HG03135 (cell line): ENCODE measurements at regions not wholly inside any gene's neighbourhood (a gene's known extent, or its start where the extent isn't known, plus 50 kb on each side); places are given as distances from the start of the nearest gene placed in this dataset.
A peak's percentile ranks its signal among the peaks of the same experiment; 100 is the strongest.
"Not testable (repeated sequence)": the region's sequence is repeated elsewhere in the genome, so short reads cannot be mapped to it uniquely, and the experiment has no call there.

Experiments
- ATAC-seq: cut with Tn5 transposase; IDR thresholded peaks from one replicate; pipeline ENCODE4 v1.9.1; 2021; ENCODE audit warnings: mild to moderate bottlenecking, moderate library complexity; ENCODE audit not compliant: unreplicated experiment

DNA sequence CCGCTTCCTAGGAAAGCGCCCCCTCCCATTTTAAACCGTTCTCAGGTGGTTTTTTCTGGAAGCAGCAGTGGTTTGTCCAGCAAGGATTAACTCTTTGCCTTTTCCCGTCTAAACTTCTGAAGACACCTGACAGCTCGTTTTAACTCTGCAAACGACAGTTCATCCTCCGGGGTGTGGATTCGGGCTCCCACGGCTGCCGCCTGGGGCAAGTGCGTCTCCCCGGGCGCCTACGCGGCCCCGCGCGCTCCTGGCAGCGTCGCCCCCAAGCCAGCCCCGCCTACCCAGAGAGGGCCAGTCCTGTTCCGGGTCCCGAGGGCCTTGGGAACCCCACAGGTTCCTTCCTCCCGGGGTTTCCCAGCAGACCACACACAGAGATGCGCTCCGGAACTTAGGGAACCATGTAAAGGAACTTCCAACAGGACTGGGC is 54.4 kb downstream of the PRR18 start:
- ATAC-seq: no peak

DNA sequence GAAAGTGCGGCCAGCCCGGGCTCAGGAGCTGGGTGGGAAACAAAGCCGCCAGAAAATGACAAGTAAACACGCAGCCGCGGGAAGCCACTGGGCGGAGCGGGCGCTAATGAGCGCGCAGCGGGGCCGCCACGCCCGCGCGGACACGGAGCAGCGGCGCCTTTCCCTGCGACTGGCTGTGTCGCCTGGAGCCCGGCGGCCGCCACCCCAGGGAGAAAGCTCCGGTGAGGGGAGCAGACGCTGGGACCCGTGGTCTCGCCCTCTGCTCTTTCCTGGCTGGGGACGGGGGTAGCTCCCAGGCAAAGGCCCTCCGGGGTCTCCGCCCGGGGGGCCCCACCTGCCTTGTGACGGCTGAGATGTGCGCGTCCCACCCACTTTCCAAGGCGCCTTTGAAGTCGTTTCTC is 54.9 kb downstream of the PRR18 start:
- ATAC-seq: peak; percentile 50

DNA sequence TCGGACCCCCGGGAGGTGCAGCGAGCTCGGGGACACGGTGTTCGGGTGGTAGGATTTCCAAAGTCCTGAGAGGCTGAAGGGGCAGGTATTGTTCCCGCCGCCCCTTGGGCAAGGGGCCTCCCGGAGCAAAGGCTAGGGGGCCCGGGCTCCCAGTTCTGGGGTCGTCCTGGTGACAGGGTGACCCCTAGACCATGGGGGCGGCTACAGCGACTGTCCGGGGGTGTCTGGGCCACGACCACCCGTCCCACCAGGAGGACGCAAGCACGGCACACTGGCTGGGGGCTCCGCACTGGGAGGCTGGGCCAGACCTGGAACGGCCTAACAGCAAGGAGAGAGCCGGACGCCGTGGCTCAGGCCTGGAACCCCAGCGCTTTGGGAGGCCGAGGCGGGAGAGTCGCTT is 55.6 kb downstream of the PRR18 start:
- no peak for ATAC-seq

DNA sequence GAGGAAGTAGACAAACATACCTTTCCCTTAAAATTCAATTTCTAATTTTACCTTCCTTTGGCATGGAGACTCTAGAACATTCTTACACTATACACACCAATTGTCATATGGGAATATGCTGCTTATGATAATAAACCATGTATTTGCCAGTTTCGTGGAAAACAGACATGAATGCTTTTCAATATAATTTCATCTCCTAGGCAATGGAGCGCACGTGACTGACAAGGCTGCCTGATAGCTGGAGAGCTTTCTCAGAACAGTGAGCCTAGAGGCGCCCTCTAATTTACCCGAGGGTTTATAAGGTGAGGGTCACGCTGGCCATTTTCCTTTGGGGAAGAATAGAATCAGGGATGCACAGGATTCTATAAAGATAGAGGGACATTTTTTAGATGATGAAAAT is 56.5 kb downstream of the PRR18 start:
- ATAC-seq: no peak

DNA sequence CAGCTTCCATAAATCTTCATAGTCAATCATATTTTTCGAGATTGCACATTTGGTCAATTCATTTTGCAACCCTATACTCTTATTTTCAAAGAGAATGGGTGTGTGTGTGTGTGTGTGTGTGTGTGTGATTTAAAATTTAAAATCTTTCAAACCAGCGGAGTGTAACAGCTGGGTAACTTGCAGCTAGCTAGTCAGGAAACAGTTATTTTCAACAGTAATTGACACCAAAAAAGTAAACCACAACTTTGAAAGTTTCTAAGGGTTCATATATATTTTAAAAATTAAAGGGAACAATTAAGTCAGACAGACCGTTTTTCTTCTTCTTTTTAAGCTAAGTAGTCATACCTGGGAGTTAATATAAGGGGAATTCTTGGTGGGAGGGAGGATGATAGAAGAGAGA is 57.0 kb downstream of the PRR18 start:
- ATAC-seq: no peak

DNA sequence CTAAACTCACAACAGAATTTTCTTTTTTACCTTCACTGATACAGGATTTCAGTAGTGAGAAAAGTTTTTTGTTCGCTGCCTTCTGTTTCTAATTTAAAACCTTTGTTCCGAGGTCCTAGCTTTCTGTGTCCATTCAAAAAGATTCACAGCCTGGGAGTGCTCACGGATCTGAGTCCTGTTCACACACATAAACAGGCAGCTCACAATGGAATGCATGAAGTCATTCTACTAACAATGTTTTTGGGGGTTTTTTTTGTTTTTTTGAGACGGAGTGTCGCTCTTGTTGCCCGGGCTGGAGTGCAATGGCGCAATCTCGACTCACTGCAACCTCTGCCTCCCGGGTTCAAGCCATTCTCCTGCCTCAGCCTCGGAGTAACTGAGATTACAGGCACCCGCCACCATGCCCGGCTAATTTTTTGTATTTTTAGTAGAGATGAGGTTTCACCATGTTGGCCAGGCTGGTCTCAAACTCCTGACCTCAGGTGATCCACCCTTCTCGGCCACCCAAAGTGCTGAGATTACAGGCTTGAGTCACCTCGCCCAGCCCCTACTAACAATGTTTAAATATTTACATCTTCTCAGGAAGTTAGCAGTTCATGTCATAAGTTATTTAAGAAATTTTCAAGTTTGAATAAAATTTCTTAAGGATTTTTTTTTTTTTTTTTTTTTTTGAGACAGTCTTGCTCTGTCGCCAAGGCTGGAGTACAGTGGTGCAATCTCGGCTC is 59.0 kb downstream of the PRR18 start:
- not testable (repeated sequence) for ATAC-seq

DNA sequence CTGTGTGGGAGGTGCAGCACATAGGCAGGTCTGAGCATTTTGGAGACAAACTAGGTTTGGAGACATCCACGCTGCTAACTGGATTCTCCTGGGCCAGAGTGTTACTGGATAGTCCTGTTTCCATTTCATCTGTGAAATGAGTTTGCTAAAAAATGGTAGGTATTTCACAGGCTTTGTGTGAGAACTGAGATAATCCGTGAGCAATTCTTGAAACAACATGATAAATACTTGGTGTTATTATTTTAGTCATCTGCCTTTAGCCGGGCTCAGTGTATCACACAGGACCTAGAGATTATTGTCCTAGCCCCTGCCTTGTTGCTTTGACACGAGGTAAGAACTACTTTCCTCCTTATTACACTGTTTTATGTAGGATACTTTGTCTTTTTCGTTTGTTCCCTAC is 63.0 kb downstream of the PRR18 start:
- no peak for ATAC-seq

DNA sequence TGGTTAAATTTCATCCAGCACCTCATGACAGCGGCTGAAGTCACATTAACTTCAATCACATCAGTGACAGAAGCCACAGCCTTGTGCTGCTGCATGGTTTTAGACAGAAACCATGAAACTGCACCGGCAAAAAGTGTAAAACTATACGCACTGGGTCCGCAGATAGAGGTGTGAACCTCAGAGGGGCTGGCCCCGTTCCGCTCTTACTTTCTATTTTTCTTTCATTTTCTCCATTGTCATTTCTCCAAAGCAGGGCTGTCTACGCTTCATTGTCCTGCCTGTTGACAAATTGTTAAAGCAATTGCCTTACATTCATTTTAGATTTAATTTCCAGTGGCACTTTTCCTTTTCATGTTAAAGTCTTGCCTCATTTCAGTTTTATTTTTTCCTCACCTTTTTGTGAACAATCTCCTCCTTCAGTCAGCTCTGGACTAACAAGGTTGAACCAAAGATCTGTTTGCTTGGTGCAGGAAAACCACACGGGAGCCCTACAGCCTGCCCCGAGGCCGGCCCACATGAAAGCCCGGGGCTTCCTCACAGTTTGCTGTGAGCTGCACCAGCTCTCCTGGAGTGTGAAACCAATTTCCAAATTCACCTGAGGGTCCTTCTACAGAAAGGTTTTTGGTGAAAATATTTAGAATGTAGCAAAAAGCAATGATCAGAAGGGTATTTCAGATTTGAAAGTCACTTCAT is 63.7 kb downstream of the PRR18 start:
- peak; percentile 81 for ATAC-seq

DNA sequence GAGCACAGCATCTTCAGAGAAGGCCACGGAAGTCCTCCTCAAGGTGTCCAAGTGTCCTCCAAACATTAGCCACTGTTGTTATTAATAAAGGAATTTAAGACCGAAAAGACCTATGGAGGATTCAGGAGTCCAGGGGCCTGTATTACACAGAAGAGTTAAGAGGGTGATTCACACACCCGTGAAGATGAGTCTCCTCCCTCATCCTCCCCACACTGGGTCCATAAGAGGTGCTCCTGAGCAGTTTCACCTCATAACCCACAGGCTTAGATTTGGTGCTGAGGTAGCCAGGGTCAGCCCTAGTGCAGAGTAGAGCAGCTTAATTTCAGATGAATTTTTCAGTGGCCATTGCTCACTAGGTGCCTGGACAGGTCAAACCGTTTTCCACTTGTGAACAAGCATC is 65.3 kb downstream of the PRR18 start:
- no peak for ATAC-seq

DNA sequence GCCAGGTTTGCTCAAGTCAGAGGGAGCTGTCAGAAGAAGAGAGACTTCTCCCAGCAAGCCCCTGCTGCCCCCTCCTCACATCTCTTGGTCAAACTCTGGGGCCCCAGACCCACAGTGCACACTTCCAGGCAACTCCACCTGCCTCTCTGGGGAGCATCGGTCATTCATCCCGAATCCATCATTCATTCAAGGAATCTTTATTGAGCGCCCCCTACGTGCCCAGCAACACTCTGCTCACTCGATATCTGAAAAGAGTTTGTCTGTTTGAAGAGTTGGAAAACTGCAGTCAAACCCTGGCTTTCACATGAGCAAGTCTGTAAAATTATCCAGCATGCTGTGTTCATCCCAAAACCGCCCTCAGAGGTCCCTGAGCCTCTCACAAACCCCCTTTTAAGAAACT is 66.2 kb downstream of the PRR18 start:
- ATAC-seq: no peak

DNA sequence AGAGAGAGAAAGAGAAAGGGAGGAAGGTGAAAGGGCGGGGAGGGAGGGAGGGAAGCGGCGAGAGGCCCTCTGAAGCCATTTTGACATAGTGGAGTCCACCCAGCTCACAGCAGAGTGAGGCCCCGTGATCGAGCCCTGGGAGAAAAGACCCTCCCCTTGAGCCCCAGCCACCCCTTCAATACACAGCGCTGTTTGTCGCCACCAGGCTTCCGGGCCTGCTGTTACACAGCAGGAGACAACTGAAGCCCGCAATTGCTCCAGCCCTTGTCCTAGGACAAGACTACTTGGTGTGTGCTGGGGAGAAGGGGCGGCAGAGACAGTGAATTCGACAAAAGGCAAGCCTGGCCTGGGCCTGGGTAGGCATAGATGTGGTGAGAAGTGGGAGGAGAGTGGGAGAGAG is 67.3 kb downstream of the PRR18 start:
- no peak for ATAC-seq

DNA sequence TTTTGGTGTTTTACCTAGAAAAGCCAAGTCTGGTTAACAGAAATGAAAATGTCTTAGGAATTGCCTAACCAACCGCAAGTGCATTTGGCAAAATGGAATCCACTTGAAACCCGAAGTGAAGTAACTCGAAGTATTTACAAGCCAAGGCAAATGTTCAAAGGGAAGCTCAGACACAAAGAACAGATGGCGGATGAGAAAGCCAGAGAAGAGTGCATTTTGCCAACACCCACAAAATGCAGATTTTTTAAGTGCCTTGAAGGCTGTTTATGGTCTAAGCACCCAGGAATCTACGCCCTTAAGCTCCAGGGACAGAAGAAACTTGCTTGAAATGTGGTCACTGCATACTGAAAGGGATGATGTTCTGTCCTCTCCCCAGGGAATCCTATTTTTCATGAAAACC is 70.0 kb upstream of the TBXT start:
- no peak for ATAC-seq

DNA sequence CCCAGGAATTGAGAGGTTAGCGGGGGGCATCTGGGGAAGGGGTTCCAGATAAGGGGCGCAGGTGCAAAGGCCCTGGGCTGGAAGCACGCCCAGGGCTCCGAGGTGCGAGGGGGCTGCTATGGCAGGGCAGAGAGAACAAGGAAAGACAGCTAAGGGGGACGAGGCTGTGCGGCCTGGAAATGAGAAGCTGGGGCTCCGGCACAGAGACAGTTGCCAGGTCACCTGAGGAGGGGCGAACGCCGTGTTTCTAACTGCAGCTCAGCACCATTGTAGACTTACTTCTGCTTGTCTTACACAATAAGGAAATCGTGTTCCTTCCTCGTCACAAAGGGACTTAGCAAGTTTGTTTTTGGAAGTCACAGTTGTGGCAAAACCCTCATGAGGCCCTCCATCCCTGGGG is 68.9 kb upstream of the TBXT start:
- ATAC-seq: no peak

DNA sequence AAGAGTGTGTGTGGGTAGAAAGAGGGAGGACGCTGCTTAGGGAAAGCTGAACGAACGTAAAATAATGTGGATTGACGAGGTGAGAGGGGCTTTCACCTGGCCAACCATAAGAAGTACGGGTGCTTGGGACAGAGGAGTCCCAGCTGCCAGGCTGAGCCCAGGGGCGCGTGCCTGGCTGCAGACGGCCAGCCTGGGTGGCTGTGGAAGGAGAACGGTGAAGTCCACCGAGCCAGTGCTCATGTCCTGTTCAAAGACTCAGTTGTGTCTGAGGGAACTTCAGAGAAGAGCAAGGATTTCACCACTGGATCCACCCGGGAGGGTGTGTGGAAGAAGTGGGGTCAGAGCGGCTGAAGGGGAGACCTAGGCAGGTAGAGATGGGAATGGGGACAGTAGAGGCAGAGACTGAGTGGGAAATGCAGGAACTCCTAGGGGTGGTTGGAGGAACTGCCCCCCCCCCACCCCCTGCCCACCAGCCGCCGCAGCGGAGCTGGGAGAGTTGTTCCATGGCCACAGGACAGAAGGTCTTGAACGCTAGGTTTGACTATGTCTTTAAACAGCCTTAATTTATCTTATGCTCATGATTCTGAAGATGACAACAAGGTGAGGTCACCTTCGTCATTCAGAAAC is 68.1 kb upstream of the TBXT start:
- ATAC-seq: no peak

DNA sequence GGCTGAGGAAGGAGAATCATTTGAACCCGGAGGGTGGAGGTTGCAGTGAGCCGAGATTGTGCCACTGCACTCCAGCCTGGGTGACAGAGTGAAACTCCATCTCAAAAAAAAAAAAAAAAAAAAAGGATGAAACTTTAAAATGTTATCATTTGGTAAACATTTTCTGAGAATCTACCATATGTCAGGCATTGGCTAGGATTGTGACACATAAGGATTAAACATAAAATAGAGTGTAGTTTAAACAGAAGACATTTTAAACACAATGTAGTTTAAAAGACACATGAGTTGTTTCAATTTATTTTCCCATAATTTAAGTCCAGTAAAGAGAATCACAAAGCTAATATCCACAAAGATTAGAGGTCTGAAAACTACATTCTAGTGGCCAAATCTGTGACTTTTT is 63.5 kb upstream of the TBXT start:
- ATAC-seq: not testable (repeated sequence)

DNA sequence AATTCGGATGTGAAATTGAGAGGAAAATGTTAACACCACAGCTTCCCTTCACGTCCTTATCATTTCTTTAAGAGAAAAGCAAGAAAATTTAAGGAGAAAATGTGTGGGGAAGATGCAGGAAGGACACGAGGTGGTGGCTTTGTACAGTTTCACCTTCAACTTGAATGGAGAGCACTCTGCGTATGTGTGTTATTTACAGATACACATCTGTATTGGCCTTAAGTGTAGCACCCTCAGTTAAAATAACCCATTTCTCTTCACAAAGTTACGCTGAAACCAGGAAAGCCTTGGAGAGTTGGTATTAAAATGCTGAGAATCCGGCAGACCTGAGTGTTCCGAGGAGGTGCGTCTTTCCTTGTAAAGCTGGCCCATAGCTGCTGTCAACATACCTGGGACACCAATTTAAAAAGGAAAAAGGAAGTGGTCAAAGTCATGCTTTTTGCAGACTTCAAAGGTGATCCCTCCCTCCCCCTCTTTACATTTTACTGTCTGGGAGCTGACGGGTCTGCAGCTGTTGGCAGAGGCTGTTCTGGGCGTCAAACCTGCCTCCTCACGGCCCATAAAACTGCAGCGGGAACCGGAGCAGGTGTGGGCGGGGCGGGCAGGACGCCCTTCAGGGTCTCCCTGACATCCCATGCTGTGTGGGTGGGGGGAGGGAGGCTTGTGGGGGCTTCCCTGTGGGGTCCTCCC is 61.3 kb upstream of the TBXT start:
- no peak for ATAC-seq

DNA sequence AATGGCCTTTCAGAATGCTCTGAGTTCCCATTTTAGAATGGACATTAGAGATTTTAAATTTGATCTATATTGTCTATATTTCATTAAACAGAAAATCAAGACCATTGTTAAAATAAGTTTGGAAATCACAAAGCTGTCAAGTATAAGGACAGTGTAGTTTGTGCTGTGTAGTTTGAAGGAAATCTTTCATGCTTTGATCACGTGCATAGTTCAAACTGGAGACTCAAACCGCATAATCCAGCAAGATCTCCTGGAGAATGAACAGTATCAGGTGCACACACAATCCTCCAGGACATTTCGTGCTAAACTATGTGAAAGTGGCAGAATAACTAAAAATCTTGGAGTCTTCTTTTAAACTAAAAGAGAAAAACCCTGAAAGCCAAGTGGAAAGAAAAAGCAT is 60.8 kb upstream of the TBXT start:
- ATAC-seq: no peak

DNA sequence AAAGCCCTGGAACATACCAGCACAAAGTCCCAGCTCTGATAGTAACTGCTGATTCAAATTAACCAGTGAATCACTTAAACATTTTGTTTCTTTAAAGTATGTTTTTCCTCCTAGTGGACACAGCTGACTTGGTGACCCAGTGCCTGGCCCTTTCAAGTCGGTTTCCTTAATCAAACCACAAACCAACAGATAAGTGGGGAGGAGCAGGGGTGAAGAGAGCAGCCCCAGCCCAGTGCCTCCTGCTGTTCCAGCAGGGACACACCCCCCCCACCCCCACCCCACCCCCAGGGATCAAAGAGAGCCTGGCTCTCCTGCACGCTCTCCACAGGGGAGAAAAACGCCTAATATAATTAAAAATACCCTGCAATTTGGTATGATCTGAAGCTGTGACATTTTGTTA is 55.4 kb upstream of the TBXT start:
- no peak for ATAC-seq

DNA sequence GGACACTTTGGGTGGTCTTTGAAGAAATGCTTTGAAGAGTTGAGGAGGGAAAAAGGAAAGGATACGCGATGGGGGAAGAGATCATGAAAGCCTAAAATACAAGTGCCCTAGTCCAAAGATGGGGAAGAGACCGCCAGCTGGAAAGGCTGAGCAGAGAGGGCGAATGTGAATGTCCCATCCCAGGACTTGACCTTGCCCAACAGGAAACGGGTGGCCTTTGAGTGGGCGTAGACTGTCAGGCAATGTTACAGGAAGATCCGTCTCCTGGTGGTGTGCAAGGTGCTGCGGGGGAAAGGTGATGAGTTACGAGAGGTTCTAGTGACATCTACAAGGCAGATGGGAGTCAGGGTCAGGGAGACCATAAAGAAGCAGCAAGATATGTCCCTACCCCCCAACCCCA is 55.0 kb upstream of the TBXT start:
- ATAC-seq: no peak

DNA sequence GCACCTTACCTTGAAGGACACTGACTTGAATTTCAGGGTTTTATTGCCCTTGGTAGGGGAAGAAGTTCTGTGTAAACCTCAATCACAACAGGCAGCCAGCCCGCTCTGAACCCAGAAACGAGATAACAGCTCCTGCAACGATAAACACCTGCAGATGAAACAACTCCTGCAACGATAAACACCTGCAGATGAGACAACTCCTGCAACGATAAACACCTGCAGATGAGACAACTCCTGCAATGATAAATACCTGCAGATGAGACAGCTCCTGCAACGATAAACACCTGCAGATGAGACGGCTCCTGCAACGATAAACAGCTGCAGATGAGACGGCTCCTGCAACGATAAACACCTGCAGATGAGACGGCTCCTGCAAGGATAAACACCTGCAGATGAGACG is 54.0 kb upstream of the TBXT start:
- ATAC-seq: no peak

DNA sequence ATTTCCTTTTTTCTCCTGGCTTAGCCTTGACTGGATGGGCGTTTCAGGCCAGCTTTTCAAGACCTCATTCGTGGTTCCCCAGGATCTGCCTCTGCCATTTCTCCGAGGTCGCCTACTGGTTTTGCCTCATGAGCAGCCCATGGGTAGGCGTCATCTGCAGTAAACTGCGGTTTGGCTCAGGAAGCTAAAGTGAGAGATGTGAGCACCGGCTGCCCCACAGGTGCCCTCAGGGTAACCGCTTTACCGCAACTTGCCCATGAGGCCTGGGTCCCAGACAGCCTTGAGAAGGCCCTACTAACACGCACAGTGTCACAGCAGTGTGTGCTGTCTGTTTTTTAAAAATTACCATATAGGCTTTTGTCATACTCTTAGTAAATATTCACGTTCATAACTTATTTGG is 53.4 kb upstream of the TBXT start:
- no peak for ATAC-seq
